HepG2 (cell line): ENCODE measurements at regions not wholly inside any gene's neighbourhood (a gene's known extent, or its start where the extent isn't known, plus 50 kb on each side); places are given as distances from the start of the nearest gene placed in this dataset.

ENCODE experiments used
- ATAC-seq: fragments of 200-7000 bp; cut with Tn5 transposase; 3 replicates; pipeline ENCODE4 v1.9.1; 2020; ENCODE audit warnings: mild to moderate bottlenecking, moderate library complexity
- BruUV-seq: library from RNA; stranded (reverse); fragments of 400-500 nt; replicated peaks from 2 replicates; lab custom pipeline; 2021; lab: Mats Ljungman, UMichigan
- CTCF ChIA-PET: fragments of 300-600 bp; formaldehyde crosslinking; extraction: SDS; loops from one replicate; lab custom pipeline; 2021; ENCODE audit warnings: low total read pairs, inconsistent platforms, low intra/inter-chr PET ratio; lab: Yijun Ruan, JAX
- POLR2A ChIA-PET: fragments of 350-600 bp; sonication (Branson Sonifier 250); formaldehyde crosslinking; loops from one replicate; lab custom pipeline; 2020; ENCODE audit warnings: antibody characterized with exemption, inconsistent platforms; lab: Yijun Ruan, JAX
- DNase-seq: peaks from one replicate; pipeline ENCODE4 v3.0.0-alpha.2; 2015; ENCODE audit warnings: low spot score
- FAIRE-seq: peaks from 3 replicates; lab custom pipeline; 2011; peaks lifted over from hg19 to GRCh38; lab: Jason Lieb, UNC
- H2AFZ ChIP-seq: one replicate; pipeline ENCODE4 v1.6.1; 2011; ENCODE audit warnings: low read length, inconsistent platforms
- H3K27ac ChIP-seq: fragments of 300-600 bp; 3 replicates; pipeline ENCODE4 v1.8.0; 2011; ENCODE audit warnings: mixed run types, mild to moderate bottlenecking, mixed read lengths, low read length, inconsistent platforms; ENCODE audit not compliant: insufficient read depth; ENCODE audit errors: extremely low read length
- H3K27me3 ChIP-seq, 2 experiments: fragments of 200-600 bp in 1 of 2; 2 replicates in 1 of 2; 3 replicates in 1 of 2; pipeline versions ENCODE4 v1.6.0 to v1.8.0; 2011; ENCODE audit warnings: low read length in 2 of 2, mild to moderate bottlenecking in 2 of 2, moderate library complexity in 2 of 2, inconsistent platforms in 1 of 2; ENCODE audit not compliant: insufficient read depth in 2 of 2, control insufficient read depth in 1 of 2
- H3K36me3 ChIP-seq, 2 experiments: fragments of 200-600 bp in 1 of 2; replicated peaks in 1 of 2; 2 replicates in 1 of 2; 3 replicates in 1 of 2; pipeline versions ENCODE4 v1.5.1 to v1.8.0; 2011; ENCODE audit warnings: low read length in 2 of 2, inconsistent platforms in 1 of 2; ENCODE audit not compliant: insufficient read depth in 2 of 2, control insufficient read depth in 1 of 2
- H3K4me1 ChIP-seq: 2 replicates; pipeline ENCODE4 v1.5.1; 2012; ENCODE audit warnings: low read length, inconsistent platforms; ENCODE audit not compliant: insufficient read depth
- H3K4me2 ChIP-seq: 2 replicates; pipeline ENCODE4 v1.6.0; 2011; ENCODE audit warnings: low read depth, low read length, inconsistent platforms
- H3K4me3 ChIP-seq, 3 experiments: fragments of 200-600 bp in 1 of 3; sonication (generic), shearing (Covaris generic) in 1 of 3; replicated peaks in 1 of 3; 2 replicates each; pipeline ENCODE4 v1.5.1; 2011 to 2016; ENCODE audit warnings: low read length in 3 of 3, inconsistent platforms in 2 of 3, low read depth in 2 of 3, mild to moderate bottlenecking in 2 of 3, control low read depth in 1 of 3, mixed read lengths in 1 of 3; ENCODE audit not compliant: insufficient read depth in 1 of 3
- H3K79me2 ChIP-seq: one replicate; pipeline ENCODE4 v1.6.1; 2011; ENCODE audit warnings: low read length, inconsistent platforms; ENCODE audit not compliant: insufficient read depth
- H3K9ac ChIP-seq: 2 replicates; pipeline ENCODE4 v1.6.0; 2011; ENCODE audit warnings: mild to moderate bottlenecking, low read depth, low read length, inconsistent platforms; ENCODE audit not compliant: insufficient read depth
- H3K9me3 ChIP-seq: 2 replicates; pipeline ENCODE4 v1.5.1; 2012; ENCODE audit warnings: mild to moderate bottlenecking, low read length
- H4K20me1 ChIP-seq: 2 replicates; pipeline ENCODE4 v1.6.0; 2011; ENCODE audit warnings: inconsistent platforms, mild to moderate bottlenecking, low read length, moderate library complexity; ENCODE audit not compliant: insufficient read depth
- CBX1 ChIP-seq: IDR thresholded peaks from one replicate; pipeline ENCODE4 v1.6.1; 2016; ENCODE audit warnings: antibody characterized with exemption, low read depth
- CHD4 ChIP-seq: fragments of 200-600 bp; sonication (generic); IDR thresholded peaks from 2 replicates; pipeline ENCODE4 v1.7.0; 2017; ENCODE audit warnings: mild to moderate bottlenecking, low read length, borderline replicate concordance
- DNMT1 ChIP-seq: sonication (generic); formaldehyde crosslinking; IDR thresholded peaks from 2 replicates; pipeline ENCODE4 v1.5.1; 2020; ENCODE audit warnings: mild to moderate bottlenecking, missing genetic modification reagents
- EZH2 ChIP-seq: conservative IDR thresholded peaks from 2 replicates; pipeline ENCODE4 v1.6.1; 2012; ENCODE audit warnings: mild to moderate bottlenecking, low read depth, low read length, moderate library complexity
- FOXM1 ChIP-seq: sonication (generic); formaldehyde crosslinking; IDR thresholded peaks from 2 replicates; pipeline ENCODE4 v1.5.0; 2020; ENCODE audit warnings: missing genetic modification reagents
- HMGA1 ChIP-seq: sonication (generic); formaldehyde crosslinking; conservative IDR thresholded peaks from 2 replicates; pipeline ENCODE4 v1.4.0; 2020; ENCODE audit warnings: missing genetic modification reagents
- IRF2 ChIP-seq: IDR thresholded peaks from 2 replicates; pipeline ENCODE4 v1.6.1; 2018; ENCODE audit warnings: missing genetic modification reagents, missing compliant biosample characterization
- KLF15 ChIP-seq: sonication (generic); formaldehyde crosslinking; IDR thresholded peaks from 2 replicates; pipeline ENCODE4 v1.8.1; 2023; ENCODE audit warnings: borderline replicate concordance, mild to moderate bottlenecking, inconsistent platforms, missing genetic modification reagents, mixed read lengths
- MBD4 ChIP-seq: IDR thresholded peaks from 2 replicates; pipeline ENCODE4 v1.6.1; 2012; ENCODE audit warnings: low read length, inconsistent platforms, borderline replicate concordance
- RCOR2 ChIP-seq: IDR thresholded peaks from 2 replicates; pipeline ENCODE4 v1.6.1; 2016; ENCODE audit warnings: missing biosample characterization, missing genetic modification reagents
- RELA ChIP-seq: sonication (generic); formaldehyde crosslinking; IDR thresholded peaks from 2 replicates; pipeline ENCODE4 v1.4.0; 2020; ENCODE audit warnings: missing genetic modification reagents
- SOX6 ChIP-seq, 2 experiments: fragments of 450-650 bp in 1 of 2; sonication (generic) in 1 of 2; formaldehyde crosslinking in 1 of 2; IDR thresholded peaks; 2 replicates each; pipeline versions ENCODE4 v1.4.0 to v1.6.1; 2017 to 2020; ENCODE audit warnings: antibody characterized with exemption in 1 of 2, mild to moderate bottlenecking in 1 of 2, missing genetic modification reagents in 1 of 2
- TBX2 ChIP-seq: sonication (generic); formaldehyde crosslinking; IDR thresholded peaks from 2 replicates; pipeline ENCODE4 v1.5.0; 2020; ENCODE audit warnings: missing genetic modification reagents, mild to moderate bottlenecking, borderline replicate concordance
- ZNF331 ChIP-seq: sonication (generic); formaldehyde crosslinking; IDR thresholded peaks from 2 replicates; pipeline ENCODE4 v1.4.0; 2020; ENCODE audit warnings: missing genetic modification reagents
- ZNF564 ChIP-seq: sonication (generic); formaldehyde crosslinking; IDR thresholded peaks from 2 replicates; pipeline ENCODE4 v1.8.1; 2023; ENCODE audit warnings: mild to moderate bottlenecking, missing genetic modification reagents
- ZNF777 ChIP-seq: sonication (generic); formaldehyde crosslinking; IDR thresholded peaks from 2 replicates; pipeline ENCODE4 v1.4.0; 2020; ENCODE audit warnings: missing genetic modification reagents
- whole genome bisulfite sequencing: methylation state at CpG from one replicate; pipeline ENCODE4 v1.1.6; 2017; ENCODE audit warnings: low lambda C conversion rate; 5-methylcytosine and 5-hydroxymethylcytosine counted together
- in situ Hi-C: cut with HindIII; loops from 2 replicates; pipeline ENCODE4 v1.10.0; 2017; ENCODE audit warnings: low pct_unique_long_range_greater_than_20kb; ENCODE audit not compliant: extremely low pct_ligation_motif_present
- intact Hi-C: fragments of 100-400 bp; cut with micrococcal nuclease; formaldehyde crosslinking; loops from one replicate; pipeline ENCODE4 v1.10.0; 2022; ENCODE audit not compliant: unreplicated experiment
- TF ChIP-seq, protein P1 (sequence below): sonication (generic); formaldehyde crosslinking; IDR thresholded peaks from 2 replicates; pipeline ENCODE4 v1.4.0; 2020; ENCODE audit warnings: missing genetic modification reagents
- TF ChIP-seq, protein P2 (sequence below): sonication (generic); formaldehyde crosslinking; IDR thresholded peaks from 2 replicates; pipeline ENCODE4 v1.4.0; 2020; ENCODE audit warnings: missing genetic modification reagents
- TF ChIP-seq, protein P3 (sequence below): sonication (generic); formaldehyde crosslinking; IDR thresholded peaks from 2 replicates; pipeline ENCODE4 v1.4.0; 2020; ENCODE audit warnings: mild to moderate bottlenecking, missing genetic modification reagents

DNA sequence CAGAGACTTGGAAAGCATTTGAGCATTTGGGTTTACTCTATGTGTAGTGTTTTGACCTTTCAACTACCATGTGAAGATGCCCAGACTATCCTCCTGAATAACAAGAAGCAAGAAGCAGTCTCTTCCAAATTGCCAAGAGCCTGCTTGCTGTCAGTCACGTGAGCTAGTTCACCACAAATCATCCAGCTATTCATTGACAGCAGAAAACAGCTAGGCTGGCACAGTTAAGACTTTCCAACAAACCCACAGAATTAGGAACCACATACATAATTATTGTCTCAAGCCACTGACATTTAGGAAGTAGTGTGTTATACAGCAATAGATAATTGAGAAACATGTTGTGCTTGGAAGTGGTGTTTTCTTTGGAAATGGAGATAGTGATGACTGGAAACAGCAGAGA lies 1652.0 kb downstream of the NCAM2 start:
- intact Hi-C loops = no loop called here
- no peaks in the 10 kb centered on the region for H3K27me3 ChIP-seq
- CTCF ChIA-PET = no interaction called here
- TF ChIP-seq MBD4 = no peak
- TF ChIP-seq, protein P1, sequence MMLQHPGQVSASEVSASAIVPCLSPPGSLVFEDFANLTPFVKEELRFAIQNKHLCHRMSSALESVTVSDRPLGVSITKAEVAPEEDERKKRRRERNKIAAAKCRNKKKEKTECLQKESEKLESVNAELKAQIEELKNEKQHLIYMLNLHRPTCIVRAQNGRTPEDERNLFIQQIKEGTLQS = no peak
- H3K9ac ChIP-seq = no peak overlapping the region
- no peak overlapping the region for H3K4me3 ChIP-seq
- no peaks in the 10 kb centered on the region for H4K20me1 ChIP-seq
- H3K4me1 ChIP-seq = no peaks in the 10 kb centered on the region
- FAIRE-seq (no peak), ATAC-seq (no peak), DNase-seq (no peak)
- peaks cover 91% of the 10 kb centered on the region for H3K9me3 ChIP-seq
- H3K4me2 ChIP-seq = no peak overlapping the region
- BruUV-seq = no TSS peak
- POLR2A ChIA-PET = no interaction called here
- no peak overlapping the region for H2AFZ ChIP-seq
- WGBS = 0% methylated on average over 1 of the region's 1 CpG
- H3K36me3 ChIP-seq = no peaks in the 10 kb centered on the region
- H3K79me2 ChIP-seq = no peaks in the 10 kb centered on the region
- in situ Hi-C loops = no loop called here
- H3K27ac ChIP-seq = no peak overlapping the region

DNA sequence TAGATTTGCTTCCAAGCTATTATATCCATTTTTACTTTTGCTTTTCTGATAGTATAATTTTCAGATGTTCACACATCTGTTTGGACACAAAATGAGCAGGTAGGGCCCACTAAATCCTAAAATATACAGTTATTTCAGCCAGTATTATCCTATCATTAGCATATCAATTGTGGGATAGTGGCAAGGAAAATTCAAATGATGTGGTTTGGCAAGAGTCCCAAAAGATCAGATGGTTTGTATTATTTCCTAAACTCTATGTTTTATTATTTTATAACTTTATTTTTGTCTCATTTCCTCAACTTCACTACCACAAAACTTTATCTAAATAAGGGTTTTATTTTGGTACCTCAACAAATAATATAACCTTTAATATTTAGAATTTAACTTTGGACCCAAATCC lies 1659.6 kb downstream of the NCAM2 start:
- in situ Hi-C loops = no loop called here
- DNase-seq (no peak), FAIRE-seq (no peak), ATAC-seq (no peak)
- no peaks in the 10 kb centered on the region for H3K36me3 ChIP-seq
- BruUV-seq = no TSS peak
- intact Hi-C loops = no loop called here
- H3K4me1 ChIP-seq = no peaks in the 10 kb centered on the region
- ChIA-PET CTCF (no interaction called here), POLR2A (no interaction called here)
- no peak for TF ChIP-seq ZNF564 (CRISPR knock-in tag)
- no peak for TF ChIP-seq IRF2 (CRISPR knock-in tag)
- no peak for TF ChIP-seq HMGA1 (CRISPR knock-in tag)
- TF ChIP-seq RELA (CRISPR knock-in tag) = no peak
- TF ChIP-seq RCOR2 (CRISPR knock-in tag) = no peak
- TF ChIP-seq, protein P2, sequence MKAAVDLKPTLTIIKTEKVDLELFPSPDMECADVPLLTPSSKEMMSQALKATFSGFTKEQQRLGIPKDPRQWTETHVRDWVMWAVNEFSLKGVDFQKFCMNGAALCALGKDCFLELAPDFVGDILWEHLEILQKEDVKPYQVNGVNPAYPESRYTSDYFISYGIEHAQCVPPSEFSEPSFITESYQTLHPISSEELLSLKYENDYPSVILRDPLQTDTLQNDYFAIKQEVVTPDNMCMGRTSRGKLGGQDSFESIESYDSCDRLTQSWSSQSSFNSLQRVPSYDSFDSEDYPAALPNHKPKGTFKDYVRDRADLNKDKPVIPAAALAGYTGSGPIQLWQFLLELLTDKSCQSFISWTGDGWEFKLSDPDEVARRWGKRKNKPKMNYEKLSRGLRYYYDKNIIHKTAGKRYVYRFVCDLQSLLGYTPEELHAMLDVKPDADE (CRISPR knock-in tag) = no peak
- TF ChIP-seq EZH2 = no peak
- no peak for TF ChIP-seq CBX1
- TF ChIP-seq ZNF331 (CRISPR knock-in tag) = no peak
- TF ChIP-seq, protein P3, sequence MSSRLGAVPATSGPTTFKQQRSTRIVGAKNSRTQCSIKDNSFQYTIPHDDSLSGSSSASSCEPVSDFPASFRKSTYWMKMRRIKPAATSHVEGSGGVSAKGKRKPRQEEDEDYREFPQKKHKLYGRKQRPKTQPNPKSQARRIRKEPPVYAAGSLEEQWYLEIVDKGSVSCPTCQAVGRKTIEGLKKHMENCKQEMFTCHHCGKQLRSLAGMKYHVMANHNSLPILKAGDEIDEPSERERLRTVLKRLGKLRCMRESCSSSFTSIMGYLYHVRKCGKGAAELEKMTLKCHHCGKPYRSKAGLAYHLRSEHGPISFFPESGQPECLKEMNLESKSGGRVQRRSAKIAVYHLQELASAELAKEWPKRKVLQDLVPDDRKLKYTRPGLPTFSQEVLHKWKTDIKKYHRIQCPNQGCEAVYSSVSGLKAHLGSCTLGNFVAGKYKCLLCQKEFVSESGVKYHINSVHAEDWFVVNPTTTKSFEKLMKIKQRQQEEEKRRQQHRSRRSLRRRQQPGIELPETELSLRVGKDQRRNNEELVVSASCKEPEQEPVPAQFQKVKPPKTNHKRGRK (CRISPR knock-in tag) = no peak
- no peak for TF ChIP-seq TBX2 (CRISPR knock-in tag)
- TF ChIP-seq CHD4 = no peak
- no peak for TF ChIP-seq DNMT1 (CRISPR knock-in tag)
- no peak for TF ChIP-seq FOXM1 (CRISPR knock-in tag)
- no peak for TF ChIP-seq KLF15 (CRISPR knock-in tag)
- TF ChIP-seq SOX6 (IDR thresholded peaks at IDR 0.05) = no peak
- TF ChIP-seq SOX6 (CRISPR knock-in tag; IDR thresholded peaks at IDR 0.05) = no peak
- no peak for TF ChIP-seq ZNF777 (CRISPR knock-in tag)
- no peak overlapping the region for H2AFZ ChIP-seq
- H3K4me3 ChIP-seq = no peak overlapping the region
- H3K79me2 ChIP-seq = no peaks in the 10 kb centered on the region
- H3K27ac ChIP-seq = no peak overlapping the region
- H4K20me1 ChIP-seq = no peaks in the 10 kb centered on the region
- H3K9ac ChIP-seq = no peak overlapping the region
- H3K27me3 ChIP-seq = no peaks in the 10 kb centered on the region
- H3K4me2 ChIP-seq = no peak overlapping the region
- H3K9me3 ChIP-seq = peaks cover 70% of the 10 kb centered on the region
